Left cardiac atrium (tissue), 4 donors: ENCODE measurements at regions not wholly inside any gene's neighbourhood (a gene's known extent, or its start where the extent isn't known, plus 50 kb on each side); places are given as distances from the start of the nearest gene placed in this dataset.
A peak's percentile ranks its signal among the peaks of the same experiment; 100 is the strongest.
"Not testable (repeated sequence)": the region's sequence is repeated elsewhere in the genome, so short reads cannot be mapped to it uniquely, and the experiment has no call there.

Experiments used
- ATAC-seq, 2 donors: fragments of 200-7000 bp; cut with Tn5 transposase; one replicate each; pipeline ENCODE4 v1.9.1; 2020; ENCODE audit warnings: mild to moderate bottlenecking in 2 of 2, moderate library complexity in 2 of 2
- DNase-seq: peaks from one replicate; pipeline ENCODE4 v3.0.0-alpha.2; 2020
- intact Hi-C, 2 donors: fragments of 100-400 bp; cut with DNase I; formaldehyde crosslinking; loops; one replicate each; pipeline versions ENCODE4 v1.14.1 to v1.15.1; 2022 to 2023
- donor health status: DM: no; HTN: yes; CAD: no.
- donor health status: DM: no; HTN: yes; CAD: no; lungs with severe emphysema.
- donor health status: DM: yes; HTN: yes; CAD: no.
- donor health status: Dilated cardiomyopathy.

DNA sequence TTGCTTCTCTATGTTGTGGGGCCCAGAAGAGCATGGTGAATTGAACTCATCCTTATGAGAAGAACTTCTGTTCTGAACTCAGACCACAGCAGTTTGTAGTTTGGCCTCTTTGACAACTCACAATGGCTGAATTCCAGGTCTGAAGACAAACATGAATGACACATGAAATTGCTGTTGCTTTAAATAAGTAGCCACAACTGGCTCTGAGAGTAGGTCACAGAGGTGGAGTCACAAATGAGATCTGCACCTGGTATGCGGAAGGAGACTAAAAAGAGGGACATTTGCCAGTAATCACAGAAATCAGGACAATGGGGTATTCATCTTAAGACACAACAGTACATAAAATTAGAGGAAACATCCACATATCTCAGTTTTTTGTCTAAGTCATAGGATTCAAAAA is 290.3 kb upstream of the MMADHC start:
- ATAC-seq = peak in 1 of 2 donors; percentile 59
- no peak for DNase-seq
- intact Hi-C loops = no loop called here

- DNase-seq (no peak), ATAC-seq (no peak)
- intact Hi-C loops = no loop called here
These were observed 289.5 kb upstream of the MMADHC start for GRCh38 chr2:149877074-149877473.

DNA sequence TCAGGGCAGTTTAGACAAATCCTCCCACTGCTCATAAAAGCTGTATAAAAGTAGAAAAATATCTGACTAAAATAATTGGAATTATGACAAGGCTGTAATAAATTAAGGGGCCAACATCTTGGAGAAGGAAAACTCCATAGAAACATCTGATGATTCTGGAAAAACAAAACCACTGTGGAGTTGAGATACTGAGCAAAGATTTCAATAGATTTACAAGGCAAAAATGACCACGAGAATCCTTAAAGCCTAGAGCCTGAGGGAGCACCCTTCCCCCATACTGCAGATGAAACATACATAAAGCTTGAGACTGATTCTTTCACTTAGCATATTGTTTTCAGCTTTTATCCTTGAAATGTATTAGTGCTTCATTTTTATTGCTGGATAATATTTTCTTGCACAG is 286.4 kb upstream of the MMADHC start:
- no peak for ATAC-seq
- intact Hi-C loops = no loop called here

DNA sequence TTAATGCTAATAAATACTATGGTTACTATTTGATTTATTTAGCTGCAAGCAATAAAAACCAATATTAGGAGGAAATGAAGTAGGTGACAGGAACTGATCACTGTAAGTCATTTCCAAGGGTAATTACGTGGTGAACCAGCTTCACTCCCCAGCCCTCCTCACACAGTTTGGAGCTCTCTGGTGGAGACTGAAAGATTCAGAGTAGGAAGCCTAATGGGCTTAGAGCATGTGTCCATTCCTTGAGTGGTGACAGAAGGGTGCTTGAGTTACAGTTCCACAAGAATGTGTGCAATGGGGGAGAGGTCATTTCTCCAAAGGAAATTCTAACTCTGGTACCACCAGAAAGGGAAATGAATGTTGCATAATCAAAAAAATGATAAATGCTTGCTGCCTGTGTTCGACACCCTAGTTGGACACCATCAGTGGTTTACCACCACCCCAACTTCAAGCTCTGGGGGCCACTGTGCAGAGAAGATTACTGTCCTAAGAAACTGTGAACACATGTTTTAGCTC is 285.1 kb upstream of the MMADHC start:
- DNase-seq (no peak), ATAC-seq (peak in 1 of 2 donors; percentile 23)
- intact Hi-C loops = no loop called here

More for the DNA sequence above, 286.4 kb upstream of the MMADHC start:
- no peak for DNase-seq

DNA sequence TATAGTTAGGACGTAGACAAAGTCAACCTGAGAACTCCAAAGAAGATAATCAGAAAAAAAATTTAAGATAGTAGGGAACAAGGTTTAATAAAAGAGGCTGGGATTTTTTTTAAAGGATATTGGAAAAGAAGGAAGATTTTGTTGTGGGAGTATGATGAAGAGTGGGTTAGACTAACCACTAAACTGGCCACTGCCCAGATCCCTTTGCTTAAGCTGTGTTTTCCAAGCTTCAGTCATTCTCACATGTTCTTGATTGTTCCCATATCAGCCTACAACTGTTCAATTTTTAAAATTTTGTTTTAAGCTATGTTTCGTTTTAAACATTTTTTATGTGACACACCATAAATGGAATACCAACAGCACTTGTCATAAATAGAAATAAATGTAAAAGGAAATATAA is 284.5 kb upstream of the MMADHC start:
- DNase-seq (no peak), ATAC-seq (no peak)
- intact Hi-C loops = no loop called here

GRCh38 chr2:149871091-149871885 is 283.7 kb upstream of the MMADHC start:
- DNase-seq (no peak), ATAC-seq (no peak)
- intact Hi-C loops = no loop called here

- DNase-seq (no peak), ATAC-seq (no peak)
- intact Hi-C loops = no loop called here
These were observed 275.7 kb upstream of the MMADHC start for GRCh38 chr2:149863227-149863626.

GRCh38 chr2:149861034-149861433 is 273.5 kb upstream of the MMADHC start:
- ATAC-seq (no peak), DNase-seq (no peak)
- intact Hi-C loops = no loop called here

DNA sequence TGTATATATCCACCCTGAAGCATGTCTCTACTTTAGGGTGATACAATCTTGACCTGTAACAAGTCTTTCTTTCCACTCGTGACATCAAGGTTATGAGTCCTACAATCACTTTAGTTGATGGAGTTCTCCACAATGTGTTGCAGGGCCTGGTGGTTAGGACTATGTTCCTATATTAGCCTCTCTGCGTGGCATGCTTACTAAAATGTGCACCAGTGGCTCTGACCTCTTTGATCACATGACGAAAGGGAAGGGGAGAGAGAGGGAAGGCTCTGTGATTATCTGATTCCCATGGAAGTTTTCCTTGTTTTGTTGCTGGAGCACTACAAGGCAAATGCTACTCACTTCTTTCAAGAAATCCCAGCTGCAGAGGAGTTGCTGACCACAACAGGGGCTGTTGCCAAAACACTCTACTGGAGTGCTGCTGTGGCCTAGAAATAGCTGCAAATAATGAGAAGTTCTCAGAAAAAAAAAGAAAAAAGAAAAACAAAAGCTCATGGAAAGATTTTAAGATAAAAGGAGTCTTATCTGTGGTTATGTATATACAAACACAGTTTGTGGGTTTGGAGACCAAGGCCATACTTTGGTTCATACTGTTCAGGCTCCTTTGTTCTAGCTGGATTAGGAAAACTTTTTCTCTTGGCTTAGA is 272.8 kb upstream of the MMADHC start:
- intact Hi-C loops = no loop called here
- DNase-seq (no peak), ATAC-seq (peak; percentile 67 to 91)

- intact Hi-C loops = no loop called here
- DNase-seq (no peak), ATAC-seq (peak in 1 of 2 donors; percentile 53)
These were observed 271.5 kb upstream of the MMADHC start for GRCh38 chr2:149858901-149859634.

DNA sequence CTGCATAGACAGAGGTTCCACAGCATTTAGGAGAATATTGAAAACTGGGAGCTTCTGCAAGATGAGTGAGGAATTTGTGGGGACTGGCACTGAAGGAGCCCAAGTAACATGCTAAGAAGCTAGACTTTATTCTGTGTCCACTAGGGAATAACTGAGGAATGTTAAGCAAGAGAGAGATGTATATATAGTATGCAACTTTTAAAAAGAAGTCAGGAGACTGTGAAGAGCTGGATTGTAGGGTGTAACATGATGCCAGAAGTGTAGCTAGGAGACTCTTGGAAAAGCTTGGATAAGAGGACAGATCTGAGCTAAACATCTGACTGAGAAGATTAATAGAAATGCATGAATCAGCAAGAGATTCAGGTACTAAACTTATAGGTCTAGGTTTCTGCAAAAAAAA is 270.6 kb upstream of the MMADHC start:
- no peak for ATAC-seq
- DNase-seq = no peak
- intact Hi-C loops = no loop called here

GRCh38 chr2:149857344-149857743 is 269.8 kb upstream of the MMADHC start:
- no peak for DNase-seq
- ATAC-seq = no peak
- intact Hi-C loops = no loop called here

- intact Hi-C loops, DNase-seq, ATAC-seq: not testable (repeated sequence)
These were observed 268.3 kb upstream of the MMADHC start for GRCh38 chr2:149855859-149856258.

- intact Hi-C loops = no loop called here
- ATAC-seq = no peak
- no peak for DNase-seq
These were observed 262.0 kb upstream of the MMADHC start for GRCh38 chr2:149849591-149849990.

DNA sequence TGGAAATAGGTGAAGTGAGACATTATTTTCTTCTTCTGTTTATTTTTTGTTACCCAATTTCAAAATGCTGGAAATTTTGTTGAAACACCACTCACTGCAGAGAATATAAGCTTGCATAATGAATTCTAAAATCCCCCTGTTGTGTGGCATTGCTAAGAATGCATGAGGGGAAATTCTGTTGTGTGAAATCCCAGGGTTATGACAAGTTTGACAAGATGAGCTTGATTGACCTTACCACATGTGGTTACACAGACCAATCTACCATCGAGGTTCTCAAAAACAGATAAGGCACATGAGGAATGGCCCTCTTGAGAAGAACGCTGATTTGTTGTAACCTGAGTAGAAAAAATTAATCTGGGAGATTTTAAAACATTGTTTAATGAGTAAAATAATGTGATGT is 261.6 kb upstream of the MMADHC start:
- no peak for DNase-seq
- intact Hi-C loops = no loop called here
- ATAC-seq = no peak

DNA sequence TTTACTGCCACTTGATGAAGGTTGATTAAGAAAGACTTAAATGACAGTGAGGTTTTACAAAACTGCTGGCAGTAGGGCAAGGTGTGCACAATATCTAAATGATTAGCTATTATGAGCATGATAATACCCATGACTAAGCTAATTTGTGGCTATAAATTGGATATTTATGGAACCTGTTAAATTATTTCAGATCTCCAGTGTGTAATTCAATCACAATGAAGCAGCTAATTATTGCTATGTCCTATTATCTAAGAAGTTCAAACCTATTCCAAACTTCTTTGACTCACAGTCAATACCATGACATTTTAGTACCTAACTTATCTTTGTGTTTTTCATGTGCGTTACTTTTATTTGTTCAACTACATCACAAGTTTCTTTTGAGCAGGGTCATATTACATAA is 253.8 kb upstream of the MMADHC start:
- intact Hi-C loops = no loop called here
- DNase-seq (no peak), ATAC-seq (no peak)

DNA sequence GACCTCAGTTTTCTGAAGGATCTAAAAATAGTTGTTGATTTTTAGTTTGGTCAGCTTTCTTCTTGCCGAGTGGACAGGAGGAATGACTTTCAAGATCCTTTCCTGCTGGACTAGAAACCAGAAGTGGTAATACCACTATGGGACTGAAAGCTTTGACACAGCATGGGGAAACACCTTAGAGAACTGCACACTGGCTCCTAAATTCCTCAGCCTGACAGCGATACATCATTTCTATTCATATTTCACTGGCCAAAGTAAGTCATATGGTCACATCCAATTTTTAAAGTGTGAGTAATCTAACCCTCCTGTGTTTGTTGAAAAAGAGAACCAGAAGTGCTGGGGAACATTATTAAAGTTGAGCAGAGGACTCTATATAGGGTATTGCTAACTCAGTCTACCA is 244.7 kb upstream of the MMADHC start:
- ATAC-seq (no peak), DNase-seq (no peak)
- intact Hi-C loops = no loop called here

GRCh38 chr2:149828520-149829210 is 241.1 kb upstream of the MMADHC start:
- no peak for ATAC-seq

DNA sequence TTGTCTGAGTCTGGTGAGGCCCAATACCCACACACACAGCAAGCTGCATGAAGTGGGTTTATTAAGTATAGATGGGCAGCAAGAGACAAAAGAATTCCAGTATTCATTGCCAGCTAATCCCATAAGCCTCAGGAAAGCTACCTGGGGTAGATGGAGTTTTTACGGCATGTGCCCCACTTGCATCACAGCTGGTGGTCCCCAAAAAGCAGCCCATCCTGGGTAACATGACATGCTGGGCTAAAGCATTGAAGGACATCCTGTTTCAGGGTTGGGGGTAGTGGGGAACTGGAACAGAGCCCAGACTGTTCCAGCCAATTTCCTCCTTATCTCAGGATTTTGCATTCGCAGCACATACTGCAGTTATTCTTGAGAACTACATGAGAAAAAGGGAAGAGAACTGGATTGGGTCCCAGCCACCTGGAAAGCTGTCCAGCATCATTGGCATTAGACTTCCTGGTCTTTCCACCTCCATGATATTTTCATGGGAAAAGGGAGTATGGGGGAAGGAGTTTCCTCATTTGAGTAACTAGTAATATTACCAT is 240.1 kb upstream of the MMADHC start:
- intact Hi-C loops = no loop called here
- DNase-seq (no peak), ATAC-seq (no peak)

More at GRCh38 chr2:149828520-149829210, 241.1 kb upstream of the MMADHC start:
- DNase-seq = no peak
- intact Hi-C loops = no loop called here
